ENCODE measurements at regions not wholly inside any gene's neighbourhood (a gene's known extent, or its start where the extent isn't known, plus 50 kb on each side); places are given as distances from the start of the nearest gene placed in this dataset.

- no peaks in the 10 kb centered on the region for H3K9me3 ChIP-seq
- H3K36me3 ChIP-seq, result no peaks in the 10 kb centered on the region
- no peak overlapping the region for H3K4me3 ChIP-seq (ENCODE audit: low read depth in 1 of 2, low read length in 1 of 2)
- H3K27ac ChIP-seq, result no peak overlapping the region
- no peak for TF ChIP-seq CTCF (IDR thresholded peaks at IDR 0.05)
- H3K4me1 ChIP-seq (ENCODE audit: control insufficient read depth in 1 of 2, insufficient read depth in 1 of 2, low read depth in 1 of 2, low read length in 1 of 2), result no peaks in the 10 kb centered on the region
- no peaks in the 10 kb centered on the region for H3K27me3 ChIP-seq
These were observed 327.3 kb upstream of the NOX3 start for GRCh38 chr6:155782739-155783459.

- Histone ChIP-seq H3K4me1 (ENCODE audit: control insufficient read depth in 1 of 2, insufficient read depth in 1 of 2, low read depth in 1 of 2, low read length in 1 of 2) (no peaks in the 10 kb centered on the region), H3K9me3 (no peaks in the 10 kb centered on the region), H3K36me3 (no peaks in the 10 kb centered on the region), H3K27me3 (no peaks in the 10 kb centered on the region), H3K4me3 (ENCODE audit: low read depth in 1 of 2, low read length in 1 of 2) (no peak overlapping the region), H3K27ac (no peak overlapping the region)
- no peak for TF ChIP-seq CTCF (IDR thresholded peaks at IDR 0.05)
These were observed 326.7 kb upstream of the NOX3 start for GRCh38 chr6:155782320-155782731.

DNA sequence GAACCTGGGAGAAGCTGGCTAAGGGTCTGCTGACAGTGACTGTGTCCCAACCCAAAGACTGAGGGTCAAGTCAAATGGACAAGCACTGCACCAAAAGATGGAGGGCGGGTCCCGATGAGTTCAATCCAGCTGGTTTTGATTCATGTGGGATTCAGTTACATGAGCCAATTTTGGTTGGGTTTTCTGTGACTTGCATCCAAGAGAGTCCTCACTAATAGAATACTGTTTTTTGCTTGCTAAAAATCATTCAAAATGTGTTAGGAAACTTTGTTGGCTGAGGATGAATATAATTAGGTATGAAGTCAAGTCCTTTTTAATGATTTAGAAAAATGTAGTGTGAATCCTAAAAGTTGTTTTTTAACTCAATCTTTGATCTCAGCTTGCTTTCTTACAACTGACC, 323.8 kb upstream of the NOX3 start:
- H3K36me3 ChIP-seq, result no peaks in the 10 kb centered on the region
- no peaks in the 10 kb centered on the region for H3K27me3 ChIP-seq
- TF ChIP-seq CTCF (IDR thresholded peaks at IDR 0.05), result no peak
- no peaks in the 10 kb centered on the region for H3K4me1 ChIP-seq (ENCODE audit: control insufficient read depth in 1 of 2, insufficient read depth in 1 of 2, low read depth in 1 of 2, low read length in 1 of 2)
- H3K27ac ChIP-seq, result no peak overlapping the region
- H3K4me3 ChIP-seq (ENCODE audit: low read depth in 1 of 2, low read length in 1 of 2), result no peak overlapping the region
- H3K9me3 ChIP-seq, result no peaks in the 10 kb centered on the region

- H3K9me3 ChIP-seq, result no peaks in the 10 kb centered on the region
- no peak for TF ChIP-seq CTCF (IDR thresholded peaks at IDR 0.05)
- no peaks in the 10 kb centered on the region for H3K27me3 ChIP-seq
- no peaks in the 10 kb centered on the region for H3K36me3 ChIP-seq
- H3K4me1 ChIP-seq (ENCODE audit: control insufficient read depth in 1 of 2, insufficient read depth in 1 of 2, low read depth in 1 of 2, low read length in 1 of 2), result no peaks in the 10 kb centered on the region
- H3K4me3 ChIP-seq (ENCODE audit: low read depth in 1 of 2, low read length in 1 of 2), result no peak overlapping the region
- no peak overlapping the region for H3K27ac ChIP-seq
These were observed 322.7 kb upstream of the NOX3 start for GRCh38 chr6:155778336-155778735.

GRCh38 chr6:155771822-155772221, 316.2 kb upstream of the NOX3 start:
- no peaks in the 10 kb centered on the region for H3K4me1 ChIP-seq (ENCODE audit: control insufficient read depth in 1 of 2, insufficient read depth in 1 of 2, low read depth in 1 of 2, low read length in 1 of 2)
- H3K36me3 ChIP-seq, result no peaks in the 10 kb centered on the region
- TF ChIP-seq CTCF (IDR thresholded peaks at IDR 0.05), result no peak
- H3K4me3 ChIP-seq (ENCODE audit: low read depth in 1 of 2, low read length in 1 of 2), result no peak overlapping the region
- no peaks in the 10 kb centered on the region for H3K27me3 ChIP-seq
- no peaks in the 10 kb centered on the region for H3K9me3 ChIP-seq
- no peak overlapping the region for H3K27ac ChIP-seq
